ENCODE measurements at regions not wholly inside any gene's neighbourhood (a gene's known extent, or its start where the extent isn't known, plus 50 kb on each side); places are given as distances from the start of the nearest gene placed in this dataset.

GRCh38 chr3:64974401-64974800 is 286.6 kb upstream of the ADAMTS9 start:
- no peak for TF ChIP-seq CTCF (IDR thresholded peaks at IDR 0.05)
- TF ChIP-seq POLR2A (IDR thresholded peaks at IDR 0.05): no peak
